Glutamatergic neuron (in vitro differentiated cells): ENCODE measurements at regions not wholly inside any gene's neighbourhood (a gene's known extent, or its start where the extent isn't known, plus 50 kb on each side); places are given as distances from the start of the nearest gene placed in this dataset.

Experiments used
- DNase-seq: peaks from one replicate; pipeline ENCODE4 v3.0.0; 2022
- H3K27ac Mint-ChIP-seq: one replicate; pipeline ENCODE4 v1.8.0; 2020; ENCODE audit warnings: mild to moderate bottlenecking, mixed read lengths, inconsistent platforms; ENCODE audit not compliant: unreplicated experiment
- H3K27me3 Mint-ChIP-seq: one replicate; pipeline ENCODE4 v1.8.0; 2020; ENCODE audit warnings: mild to moderate bottlenecking, moderate library complexity, mixed read lengths, inconsistent platforms; ENCODE audit not compliant: unreplicated experiment
- H3K36me3 Mint-ChIP-seq: one replicate; pipeline ENCODE4 v1.8.0; 2020; ENCODE audit warnings: mild to moderate bottlenecking, mixed read lengths, inconsistent platforms; ENCODE audit not compliant: unreplicated experiment
- H3K4me1 Mint-ChIP-seq: one replicate; pipeline ENCODE4 v1.8.0; 2020; ENCODE audit warnings: mild to moderate bottlenecking, low read depth, mixed read lengths, inconsistent platforms; ENCODE audit not compliant: unreplicated experiment
- H3K4me3 Mint-ChIP-seq: one replicate; pipeline ENCODE4 v1.8.0; 2020; ENCODE audit warnings: mild to moderate bottlenecking, mixed read lengths, inconsistent platforms; ENCODE audit not compliant: unreplicated experiment
- H3K9me3 Mint-ChIP-seq: one replicate; pipeline ENCODE4 v1.8.0; 2020; ENCODE audit warnings: mild to moderate bottlenecking, moderate library complexity, mixed read lengths, inconsistent platforms; ENCODE audit not compliant: unreplicated experiment
- CTCF ChIP-seq: fragments of 200-600 bp; sonication (generic); IDR thresholded peaks from one replicate; pipeline ENCODE4 v1.5.0; 2021; ENCODE audit not compliant: partially characterized antibody, unreplicated experiment

- TF ChIP-seq CTCF = no peak
- peaks cover 12% of the 10 kb centered on the region for H3K4me1 Mint-ChIP-seq
- DNase-seq = no peak
- peaks cover 2% of the 10 kb centered on the region for H3K9me3 Mint-ChIP-seq
- peaks cover 1% of the 10 kb centered on the region for H3K36me3 Mint-ChIP-seq
- H3K27ac Mint-ChIP-seq = no peak overlapping the region
- no peak overlapping the region for H3K4me3 Mint-ChIP-seq
- no peaks in the 10 kb centered on the region for H3K27me3 Mint-ChIP-seq
Measured at GRCh38 chr11:97977726-97978125, 1043.0 kb upstream of the CNTN5 start.

- Mint-ChIP-seq H3K4me1 (peaks cover 5% of the 10 kb centered on the region), H3K27me3 (no peaks in the 10 kb centered on the region), H3K36me3 (peaks cover 4% of the 10 kb centered on the region), H3K9me3 (no peaks in the 10 kb centered on the region), H3K4me3 (no peak overlapping the region), H3K27ac (no peak overlapping the region)
- DNase-seq = no peak
- no peak for TF ChIP-seq CTCF
Measured at GRCh38 chr11:97979741-97980140, 1041.0 kb upstream of the CNTN5 start.

- DNase-seq = no peak
- no peak overlapping the region for H3K4me3 Mint-ChIP-seq
- no peak for TF ChIP-seq CTCF
- H3K27ac Mint-ChIP-seq = no peak overlapping the region
- no peaks in the 10 kb centered on the region for H3K27me3 Mint-ChIP-seq
- no peaks in the 10 kb centered on the region for H3K9me3 Mint-ChIP-seq
- H3K36me3 Mint-ChIP-seq = peaks cover 4% of the 10 kb centered on the region
- no peaks in the 10 kb centered on the region for H3K4me1 Mint-ChIP-seq
Measured at GRCh38 chr11:97982512-97982911, 1038.2 kb upstream of the CNTN5 start.

GRCh38 chr11:97989121-97989520 lies 1031.6 kb upstream of the CNTN5 start:
- no peak overlapping the region for H3K27ac Mint-ChIP-seq
- no peaks in the 10 kb centered on the region for H3K27me3 Mint-ChIP-seq
- TF ChIP-seq CTCF = no peak
- DNase-seq = no peak
- peaks cover 2% of the 10 kb centered on the region for H3K4me1 Mint-ChIP-seq
- no peak overlapping the region for H3K4me3 Mint-ChIP-seq
- H3K9me3 Mint-ChIP-seq = no peaks in the 10 kb centered on the region
- H3K36me3 Mint-ChIP-seq = no peaks in the 10 kb centered on the region

GRCh38 chr11:97990162-97990920 lies 1030.4 kb upstream of the CNTN5 start:
- H3K36me3 Mint-ChIP-seq = no peaks in the 10 kb centered on the region
- H3K4me1 Mint-ChIP-seq = peaks cover 2% of the 10 kb centered on the region
- no peaks in the 10 kb centered on the region for H3K9me3 Mint-ChIP-seq
- no peak overlapping the region for H3K4me3 Mint-ChIP-seq
- DNase-seq = no peak
- TF ChIP-seq CTCF = no peak
- H3K27me3 Mint-ChIP-seq = no peaks in the 10 kb centered on the region
- no peak overlapping the region for H3K27ac Mint-ChIP-seq
